ENCODE measurements at regions not wholly inside any gene's neighbourhood (a gene's known extent, or its start where the extent isn't known, plus 50 kb on each side); places are given as distances from the start of the nearest gene placed in this dataset.

GRCh38 chr7:13159467-13160184 is 472.2 kb downstream of the ARL4A start:
- DNase-seq, result no peak

- DNase-seq, result no peak
Observed at GRCh38 chr7:13161125-13161524, 473.7 kb downstream of the ARL4A start.

- DNase-seq, result no peak
Observed at GRCh38 chr7:13165854-13166253, 478.4 kb downstream of the ARL4A start.

- DNase-seq, result no peak
Observed at GRCh38 chr7:13166801-13167200, 479.4 kb downstream of the ARL4A start.

- DNase-seq, result no peak
Observed at GRCh38 chr7:13169356-13169755, 481.9 kb downstream of the ARL4A start.

GRCh38 chr7:13174991-13175390 is 487.6 kb downstream of the ARL4A start:
- no peak for DNase-seq

GRCh38 chr7:13179011-13179582 is 491.7 kb downstream of the ARL4A start:
- no peak for DNase-seq

- no peak for DNase-seq
Observed at GRCh38 chr7:13179775-13180523, 492.5 kb downstream of the ARL4A start.

- DNase-seq, result no peak
Observed at GRCh38 chr7:13181216-13181615, 493.8 kb downstream of the ARL4A start.

GRCh38 chr7:13185139-13185538 is 497.7 kb downstream of the ARL4A start:
- no peak for DNase-seq

- DNase-seq, result no peak
Observed at GRCh38 chr7:13188236-13188805, 500.9 kb downstream of the ARL4A start.

GRCh38 chr7:13188922-13189321 is 501.5 kb downstream of the ARL4A start:
- DNase-seq, result no peak

- no peak for DNase-seq
Observed at GRCh38 chr7:13189668-13190067, 502.2 kb downstream of the ARL4A start.

GRCh38 chr7:13197501-13197900 is 510.1 kb downstream of the ARL4A start:
- no peak for DNase-seq

GRCh38 chr7:13198036-13198435 is 510.6 kb downstream of the ARL4A start:
- no peak for DNase-seq

GRCh38 chr7:13198727-13199126 is 511.3 kb downstream of the ARL4A start:
- no peak for DNase-seq

- no peak for DNase-seq
Observed at GRCh38 chr7:13201628-13202027, 514.2 kb downstream of the ARL4A start.

GRCh38 chr7:13217768-13218167 is 530.3 kb downstream of the ARL4A start:
- no peak for DNase-seq

GRCh38 chr7:13225068-13225467 is 537.6 kb downstream of the ARL4A start:
- no peak for DNase-seq

GRCh38 chr7:13226385-13226784 is 539.0 kb downstream of the ARL4A start:
- DNase-seq, result no peak

GRCh38 chr7:13231216-13231615 is 543.8 kb downstream of the ARL4A start:
- no peak for DNase-seq

GRCh38 chr7:13235436-13235835 is 548.0 kb downstream of the ARL4A start:
- DNase-seq, result no peak

- no peak for DNase-seq
Observed at GRCh38 chr7:13236026-13236425, 548.6 kb downstream of the ARL4A start.

GRCh38 chr7:13240349-13240748 is 552.9 kb downstream of the ARL4A start:
- no peak for DNase-seq

Measured in SIG-M5 (cell line).